Activated T-cell treated with anti-CD3 and anti-CD28 coated beads, Interleukin-2, amount 50 U/mL, for 24 hours (primary cell): ENCODE measurements at regions not wholly inside any gene's neighbourhood (a gene's known extent, or its start where the extent isn't known, plus 50 kb on each side); places are given as distances from the start of the nearest gene placed in this dataset.
"Not testable (repeated sequence)": the region's sequence is repeated elsewhere in the genome, so short reads cannot be mapped to it uniquely, and the experiment has no call there.

ENCODE experiments used
- DNase-seq: peaks from one replicate; pipeline ENCODE4 v3.0.0-alpha.2; 2020
- H3K27ac Mint-ChIP-seq: 2 replicates; pipeline ENCODE4 v1.8.0; 2020; ENCODE audit warnings: mild to moderate bottlenecking, mixed read lengths
- H3K27me3 Mint-ChIP-seq: 2 replicates; pipeline ENCODE4 v1.8.0; 2020; ENCODE audit warnings: mixed read lengths
- H3K36me3 Mint-ChIP-seq: 2 replicates; pipeline ENCODE4 v1.8.0; 2020; ENCODE audit warnings: low read depth, mixed read lengths
- H3K4me1 Mint-ChIP-seq: 2 replicates; pipeline ENCODE4 v1.8.0; 2020; ENCODE audit warnings: low read depth, mixed read lengths
- H3K4me3 Mint-ChIP-seq: 2 replicates; pipeline ENCODE4 v1.8.0; 2020; ENCODE audit warnings: mild to moderate bottlenecking, moderate library complexity, mixed read lengths
- H3K9me3 Mint-ChIP-seq: 2 replicates; pipeline ENCODE4 v1.8.0; 2020; ENCODE audit warnings: mixed read lengths

GRCh38 chr20:5469111-5469510, 141.7 kb downstream of the GPCPD1 start:
- no peak overlapping the region for H3K27ac Mint-ChIP-seq
- no peak overlapping the region for H3K4me3 Mint-ChIP-seq
- no peaks in the 10 kb centered on the region for H3K36me3 Mint-ChIP-seq
- peaks cover 26% of the 10 kb centered on the region for H3K27me3 Mint-ChIP-seq
- no peaks in the 10 kb centered on the region for H3K9me3 Mint-ChIP-seq
- no peak for DNase-seq
- no peaks in the 10 kb centered on the region for H3K4me1 Mint-ChIP-seq

GRCh38 chr20:5467086-5467485, 143.7 kb downstream of the GPCPD1 start:
- no peak for DNase-seq
- Mint-ChIP-seq H3K36me3 (no peaks in the 10 kb centered on the region), H3K4me1 (no peaks in the 10 kb centered on the region), H3K27ac (no peak overlapping the region), H3K4me3 (no peak overlapping the region), H3K27me3 (peaks cover 36% of the 10 kb centered on the region), H3K9me3 (no peaks in the 10 kb centered on the region)

GRCh38 chr20:5465604-5465927, 145.2 kb downstream of the GPCPD1 start:
- no peaks in the 10 kb centered on the region for H3K4me1 Mint-ChIP-seq
- peaks cover 2% of the 10 kb centered on the region for H3K9me3 Mint-ChIP-seq
- H3K27me3 Mint-ChIP-seq = peaks cover 49% of the 10 kb centered on the region
- H3K27ac Mint-ChIP-seq = no peak overlapping the region
- no peak overlapping the region for H3K4me3 Mint-ChIP-seq
- DNase-seq = no peak
- H3K36me3 Mint-ChIP-seq = no peaks in the 10 kb centered on the region

- no peak for DNase-seq
- H3K27ac Mint-ChIP-seq = no peak overlapping the region
- H3K4me3 Mint-ChIP-seq = no peak overlapping the region
- no peaks in the 10 kb centered on the region for H3K4me1 Mint-ChIP-seq
- H3K9me3 Mint-ChIP-seq = peaks cover 7% of the 10 kb centered on the region
- H3K36me3 Mint-ChIP-seq = no peaks in the 10 kb centered on the region
- peaks cover 54% of the 10 kb centered on the region for H3K27me3 Mint-ChIP-seq
Measured at GRCh38 chr20:5464901-5465603, 145.8 kb downstream of the GPCPD1 start.

GRCh38 chr20:5463007-5463686, 146.4 kb upstream of the PROKR2 start:
- Mint-ChIP-seq H3K4me3 (no peak overlapping the region), H3K9me3 (peaks cover 13% of the 10 kb centered on the region), H3K36me3 (no peaks in the 10 kb centered on the region), H3K27me3 (peaks cover 68% of the 10 kb centered on the region), H3K27ac (no peak overlapping the region), H3K4me1 (no peaks in the 10 kb centered on the region)
- DNase-seq = no peak

- not testable (repeated sequence) for H3K9me3 Mint-ChIP-seq, H3K4me1 Mint-ChIP-seq, H3K36me3 Mint-ChIP-seq, DNase-seq, H3K27ac Mint-ChIP-seq, H3K4me3 Mint-ChIP-seq
- H3K27me3 Mint-ChIP-seq = peaks cover 18% of the 10 kb centered on the region
Measured at GRCh38 chr20:5453745-5454144, 137.0 kb upstream of the PROKR2 start.

GRCh38 chr20:5453316-5453715, 136.6 kb upstream of the PROKR2 start:
- H3K27me3 Mint-ChIP-seq = peaks cover 18% of the 10 kb centered on the region
- H3K9me3 Mint-ChIP-seq, H3K27ac Mint-ChIP-seq, H3K4me1 Mint-ChIP-seq, H3K36me3 Mint-ChIP-seq, DNase-seq, H3K4me3 Mint-ChIP-seq: not testable (repeated sequence)

- not testable (repeated sequence) for H3K9me3 Mint-ChIP-seq, H3K36me3 Mint-ChIP-seq, H3K27ac Mint-ChIP-seq, H3K4me3 Mint-ChIP-seq, H3K4me1 Mint-ChIP-seq, DNase-seq
- H3K27me3 Mint-ChIP-seq = peaks cover 25% of the 10 kb centered on the region
Measured at GRCh38 chr20:5452691-5453090, 135.9 kb upstream of the PROKR2 start.

DNA sequence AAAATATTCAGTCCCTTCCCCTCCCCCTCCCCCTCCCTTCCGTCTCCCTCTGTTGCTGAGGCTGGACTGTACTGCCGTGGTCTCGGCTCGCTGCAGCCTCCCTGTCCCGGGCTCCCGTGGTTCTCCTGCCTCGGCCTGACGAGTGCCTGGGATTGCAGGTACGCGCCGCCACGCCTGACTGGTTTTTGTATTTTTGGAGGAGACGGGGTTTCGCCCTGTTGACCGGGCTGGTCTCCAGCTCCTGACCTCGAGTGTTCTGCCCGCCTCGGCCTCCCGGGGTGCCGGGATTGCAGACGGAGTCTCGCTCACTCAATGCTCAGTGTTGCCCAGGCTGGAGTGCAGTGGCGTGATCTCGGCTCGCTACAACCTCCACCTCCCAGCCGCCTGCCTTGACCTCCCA, 135.5 kb upstream of the PROKR2 start:
- DNase-seq, H3K27ac Mint-ChIP-seq, H3K4me1 Mint-ChIP-seq, H3K4me3 Mint-ChIP-seq, H3K36me3 Mint-ChIP-seq, H3K9me3 Mint-ChIP-seq: not testable (repeated sequence)
- H3K27me3 Mint-ChIP-seq = peaks cover 26% of the 10 kb centered on the region

DNA sequence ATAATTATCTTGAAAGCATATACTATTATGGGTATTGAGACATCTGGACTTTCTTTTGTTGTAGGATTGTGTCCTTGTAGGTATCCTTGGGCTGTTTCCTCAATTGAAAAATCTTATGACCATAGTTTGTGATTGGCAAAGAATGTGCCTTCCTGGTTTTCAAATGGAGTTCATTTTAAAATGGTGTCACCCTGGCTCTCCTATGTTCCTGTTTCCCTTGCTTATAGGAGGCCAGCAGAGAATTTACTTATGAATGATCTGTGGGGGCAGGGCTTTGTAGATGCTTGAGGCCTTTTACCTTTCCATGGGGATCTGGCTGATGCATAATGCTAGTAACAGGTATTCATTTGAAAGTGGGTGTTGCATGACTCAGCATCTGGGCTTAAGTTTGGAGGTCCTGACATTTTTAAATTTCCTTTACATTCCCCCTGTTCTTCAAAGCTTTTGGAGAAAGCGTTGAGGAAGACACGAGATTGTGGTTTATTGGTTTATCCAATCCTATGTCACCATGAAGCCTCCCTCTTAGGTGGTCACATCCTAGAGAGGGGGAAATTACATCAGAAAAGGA, 135.0 kb upstream of the PROKR2 start:
- Mint-ChIP-seq H3K36me3 (no peaks in the 10 kb centered on the region), H3K4me1 (peaks cover 2% of the 10 kb centered on the region), H3K4me3 (no peak overlapping the region), H3K27ac (no peak overlapping the region), H3K27me3 (peaks cover 25% of the 10 kb centered on the region), H3K9me3 (no peaks in the 10 kb centered on the region)
- DNase-seq = no peak

DNA sequence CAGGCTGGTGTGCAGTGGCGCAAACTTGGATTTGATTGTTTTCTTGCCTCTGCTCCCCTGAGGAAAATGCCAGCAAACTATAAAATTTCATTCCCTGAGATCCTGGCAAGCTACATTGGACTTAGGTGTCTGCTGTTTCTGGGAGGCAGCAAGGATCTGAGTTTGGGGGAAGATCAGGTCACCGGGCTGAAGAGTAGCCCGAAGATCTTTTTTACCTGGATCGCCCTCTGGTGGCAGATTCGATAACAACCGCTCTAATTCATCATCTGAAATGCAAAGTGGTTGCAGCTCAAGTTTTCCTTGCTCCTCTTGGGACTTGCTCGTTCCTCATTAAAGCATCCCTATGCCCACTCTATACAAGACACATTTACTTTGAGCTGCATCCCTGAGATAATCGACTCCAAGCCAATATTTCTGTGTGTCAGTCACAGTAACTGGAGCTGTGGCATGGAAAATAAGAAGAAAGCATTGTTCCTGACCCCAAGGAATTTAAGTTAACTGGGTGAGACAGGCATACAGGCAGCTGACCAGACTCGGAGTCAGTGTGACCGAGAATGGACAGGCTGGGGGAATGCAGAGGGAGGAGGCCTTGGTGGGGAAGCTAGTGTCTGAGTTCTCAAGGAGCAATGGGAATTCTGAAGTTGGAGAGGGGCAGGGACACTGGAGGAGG, 131.8 kb upstream of the PROKR2 start:
- H3K27ac Mint-ChIP-seq = no peak overlapping the region
- H3K4me3 Mint-ChIP-seq = no peak overlapping the region
- no peaks in the 10 kb centered on the region for H3K36me3 Mint-ChIP-seq
- peaks cover 42% of the 10 kb centered on the region for H3K27me3 Mint-ChIP-seq
- DNase-seq = peak; percentile 59
- H3K9me3 Mint-ChIP-seq = no peaks in the 10 kb centered on the region
- peaks cover 2% of the 10 kb centered on the region for H3K4me1 Mint-ChIP-seq

GRCh38 chr20:5447188-5447587, 130.4 kb upstream of the PROKR2 start:
- H3K36me3 Mint-ChIP-seq = no peaks in the 10 kb centered on the region
- no peak overlapping the region for H3K27ac Mint-ChIP-seq
- DNase-seq = no peak
- peaks cover 2% of the 10 kb centered on the region for H3K4me1 Mint-ChIP-seq
- H3K9me3 Mint-ChIP-seq = no peaks in the 10 kb centered on the region
- peaks cover 46% of the 10 kb centered on the region for H3K27me3 Mint-ChIP-seq
- no peak overlapping the region for H3K4me3 Mint-ChIP-seq

GRCh38 chr20:5445611-5446010, 128.9 kb upstream of the PROKR2 start:
- Mint-ChIP-seq H3K27ac (no peak overlapping the region), H3K4me3 (no peak overlapping the region), H3K36me3 (no peaks in the 10 kb centered on the region), H3K9me3 (no peaks in the 10 kb centered on the region), H3K27me3 (peaks cover 57% of the 10 kb centered on the region), H3K4me1 (peaks cover 2% of the 10 kb centered on the region)
- DNase-seq = no peak

GRCh38 chr20:5442101-5442500, 125.3 kb upstream of the PROKR2 start:
- peaks cover 52% of the 10 kb centered on the region for H3K27me3 Mint-ChIP-seq
- no peak for DNase-seq
- H3K27ac Mint-ChIP-seq = no peak overlapping the region
- no peaks in the 10 kb centered on the region for H3K4me1 Mint-ChIP-seq
- H3K4me3 Mint-ChIP-seq = no peak overlapping the region
- no peaks in the 10 kb centered on the region for H3K9me3 Mint-ChIP-seq
- no peaks in the 10 kb centered on the region for H3K36me3 Mint-ChIP-seq

- H3K27me3 Mint-ChIP-seq = peaks cover 28% of the 10 kb centered on the region
- H3K27ac Mint-ChIP-seq = no peak overlapping the region
- H3K36me3 Mint-ChIP-seq = no peaks in the 10 kb centered on the region
- no peaks in the 10 kb centered on the region for H3K4me1 Mint-ChIP-seq
- no peaks in the 10 kb centered on the region for H3K9me3 Mint-ChIP-seq
- no peak overlapping the region for H3K4me3 Mint-ChIP-seq
- no peak for DNase-seq
Measured at GRCh38 chr20:5434116-5434515, 117.4 kb upstream of the PROKR2 start.
